Breast epithelium (tissue), 4 donors: ENCODE measurements at regions not wholly inside any gene's neighbourhood (a gene's known extent, or its start where the extent isn't known, plus 50 kb on each side); places are given as distances from the start of the nearest gene placed in this dataset.
A peak's percentile ranks its signal among the peaks of the same experiment; 100 is the strongest.

Source experiments
- DNase-seq, 2 donors: peaks; one replicate each; pipeline ENCODE4 v3.0.0-alpha.2; 2019; ENCODE audit warnings: low spot score in 2 of 2
- H3K27ac ChIP-seq, 2 donors: fragments of 200-600 bp; sonication (generic) in 1 of 2; one replicate each; pipeline ENCODE4 v1.5.1; 2016 to 2019; ENCODE audit warnings: mild to moderate bottlenecking in 1 of 2
- H3K27me3 ChIP-seq, 2 donors: fragments of 200-600 bp; sonication (generic) in 1 of 2; one replicate each; pipeline versions ENCODE4 v1.5.1 to v1.6.0; 2017 to 2019; ENCODE audit warnings: control low read depth in 1 of 2, mild to moderate bottlenecking in 1 of 2
- H3K36me3 ChIP-seq: fragments of 200-600 bp; one replicate; pipeline ENCODE4 v1.5.1; 2019
- H3K4me1 ChIP-seq, 2 donors: fragments of 200-600 bp; sonication (generic); one replicate each; pipeline ENCODE4 v1.5.1; 2016 to 2019; ENCODE audit warnings: control low read depth in 1 of 2
- H3K4me3 ChIP-seq, 3 donors: fragments of 200-600 bp; sonication (generic); 1 replicate in 2 of 3; 2 replicates in 1 of 3; pipeline ENCODE4 v1.5.1; 2016 to 2019; ENCODE audit warnings: mild to moderate bottlenecking in 3 of 3, moderate library complexity in 2 of 3
- H3K9me3 ChIP-seq, 2 donors: fragments of 200-600 bp; sonication (generic) in 1 of 2; one replicate each; pipeline ENCODE4 v1.5.1; 2016 to 2019; ENCODE audit warnings: control low read depth in 1 of 2
- CTCF ChIP-seq, 3 donors: fragments of 450-650 bp; IDR thresholded peaks; one replicate each; pipeline ENCODE4 v1.5.1; 2016 to 2017; ENCODE audit warnings: antibody characterized with exemption in 3 of 3, mild to moderate bottlenecking in 3 of 3, moderate library complexity in 3 of 3
- POLR2A ChIP-seq: fragments of 450-650 bp; IDR thresholded peaks from one replicate; pipeline ENCODE4 v1.6.1; 2016; ENCODE audit warnings: antibody characterized with exemption, mild to moderate bottlenecking, moderate library complexity
- POLR2AphosphoS5 ChIP-seq, 3 donors: sonication (generic); formaldehyde crosslinking; IDR thresholded peaks; one replicate each; pipeline ENCODE4 v1.6.1; 2017; ENCODE audit warnings: antibody characterized with exemption in 3 of 3
- intact Hi-C: fragments of 100-400 bp; cut with DNase I; formaldehyde crosslinking; loops from one replicate; pipeline ENCODE4 v1.15.1; 2023; ENCODE audit warnings: low total_unique reads

GRCh38 chr15:77804210-77804609 is 171.5 kb upstream of the LINGO1 start:
- Histone ChIP-seq H3K27me3 (no peaks in the 10 kb centered on the region), H3K4me3 (no peak overlapping the region), H3K9me3 (no peaks in the 10 kb centered on the region), H3K27ac (no peak overlapping the region), H3K36me3 (no peaks in the 10 kb centered on the region), H3K4me1 (no peaks in the 10 kb centered on the region)
- TF ChIP-seq POLR2A (no peak), POLR2AphosphoS5 (IDR thresholded peaks at IDR 0.05) (no peak), CTCF (IDR thresholded peaks at IDR 0.05) (no peak)
- intact Hi-C loops = no loop called here
- no peak for DNase-seq

GRCh38 chr15:77803487-77803886 is 170.8 kb upstream of the LINGO1 start:
- no peaks in the 10 kb centered on the region for H3K4me1 ChIP-seq
- TF ChIP-seq POLR2AphosphoS5 (IDR thresholded peaks at IDR 0.05) = no peak
- no peak for TF ChIP-seq CTCF (IDR thresholded peaks at IDR 0.05)
- TF ChIP-seq POLR2A = no peak
- intact Hi-C loops = no loop called here
- no peaks in the 10 kb centered on the region for H3K9me3 ChIP-seq
- no peaks in the 10 kb centered on the region for H3K36me3 ChIP-seq
- DNase-seq = no peak
- H3K27ac ChIP-seq = no peak overlapping the region
- H3K27me3 ChIP-seq = no peaks in the 10 kb centered on the region
- H3K4me3 ChIP-seq = no peak overlapping the region

- DNase-seq = no peak
- intact Hi-C loops = no loop called here
- no peak for TF ChIP-seq POLR2A
- TF ChIP-seq POLR2AphosphoS5 (IDR thresholded peaks at IDR 0.05) = no peak
- TF ChIP-seq CTCF (IDR thresholded peaks at IDR 0.05) = no peak
- no peak overlapping the region for H3K27ac ChIP-seq
- H3K4me3 ChIP-seq = no peak overlapping the region
- no peaks in the 10 kb centered on the region for H3K27me3 ChIP-seq
- H3K4me1 ChIP-seq = no peaks in the 10 kb centered on the region
- H3K36me3 ChIP-seq = no peaks in the 10 kb centered on the region
- no peaks in the 10 kb centered on the region for H3K9me3 ChIP-seq
Measured at GRCh38 chr15:77800305-77800704, 167.6 kb upstream of the LINGO1 start.

GRCh38 chr15:77798847-77799246 is 166.1 kb upstream of the LINGO1 start:
- no peak overlapping the region for H3K27ac ChIP-seq
- H3K9me3 ChIP-seq = no peaks in the 10 kb centered on the region
- H3K36me3 ChIP-seq = no peaks in the 10 kb centered on the region
- no peak for TF ChIP-seq POLR2AphosphoS5 (IDR thresholded peaks at IDR 0.05)
- TF ChIP-seq POLR2A = no peak
- no peak for TF ChIP-seq CTCF (IDR thresholded peaks at IDR 0.05)
- H3K4me1 ChIP-seq = no peaks in the 10 kb centered on the region
- H3K27me3 ChIP-seq = no peaks in the 10 kb centered on the region
- intact Hi-C loops = no loop called here
- H3K4me3 ChIP-seq = no peak overlapping the region
- DNase-seq = no peak

- H3K27ac ChIP-seq = peak overlapping the region; percentile 40 to 43
- H3K9me3 ChIP-seq = no peaks in the 10 kb centered on the region
- TF ChIP-seq POLR2A = no peak
- no peak for TF ChIP-seq CTCF (IDR thresholded peaks at IDR 0.05)
- TF ChIP-seq POLR2AphosphoS5 (IDR thresholded peaks at IDR 0.05) = no peak
- DNase-seq = peak in 1 of 2 donors; percentile 25
- H3K4me3 ChIP-seq = no peak overlapping the region
- H3K4me1 ChIP-seq = no peaks in the 10 kb centered on the region
- H3K36me3 ChIP-seq = no peaks in the 10 kb centered on the region
- intact Hi-C loops = no loop called here
- no peaks in the 10 kb centered on the region for H3K27me3 ChIP-seq
Measured at GRCh38 chr15:77798151-77798835, 165.6 kb upstream of the LINGO1 start.
